Breast epithelium (tissue), 3 donors: ENCODE measurements at regions not wholly inside any gene's neighbourhood (a gene's known extent, or its start where the extent isn't known, plus 50 kb on each side); places are given as distances from the start of the nearest gene placed in this dataset.

Experiments used
- POLR2A ChIP-seq: fragments of 450-650 bp; IDR thresholded peaks from one replicate; pipeline ENCODE4 v1.6.1; 2016; ENCODE audit warnings: antibody characterized with exemption, mild to moderate bottlenecking, moderate library complexity
- POLR2AphosphoS5 ChIP-seq, 3 donors: sonication (generic); formaldehyde crosslinking; IDR thresholded peaks; one replicate each; pipeline ENCODE4 v1.6.1; 2017; ENCODE audit warnings: antibody characterized with exemption in 3 of 3
- TF ChIP-seq, protein P1 (sequence below), 3 donors: fragments of 450-650 bp; IDR thresholded peaks; one replicate each; pipeline ENCODE4 v1.5.1; 2016 to 2017; ENCODE audit warnings: antibody characterized with exemption in 3 of 3, mild to moderate bottlenecking in 3 of 3, moderate library complexity in 3 of 3

- TF ChIP-seq, protein P1, sequence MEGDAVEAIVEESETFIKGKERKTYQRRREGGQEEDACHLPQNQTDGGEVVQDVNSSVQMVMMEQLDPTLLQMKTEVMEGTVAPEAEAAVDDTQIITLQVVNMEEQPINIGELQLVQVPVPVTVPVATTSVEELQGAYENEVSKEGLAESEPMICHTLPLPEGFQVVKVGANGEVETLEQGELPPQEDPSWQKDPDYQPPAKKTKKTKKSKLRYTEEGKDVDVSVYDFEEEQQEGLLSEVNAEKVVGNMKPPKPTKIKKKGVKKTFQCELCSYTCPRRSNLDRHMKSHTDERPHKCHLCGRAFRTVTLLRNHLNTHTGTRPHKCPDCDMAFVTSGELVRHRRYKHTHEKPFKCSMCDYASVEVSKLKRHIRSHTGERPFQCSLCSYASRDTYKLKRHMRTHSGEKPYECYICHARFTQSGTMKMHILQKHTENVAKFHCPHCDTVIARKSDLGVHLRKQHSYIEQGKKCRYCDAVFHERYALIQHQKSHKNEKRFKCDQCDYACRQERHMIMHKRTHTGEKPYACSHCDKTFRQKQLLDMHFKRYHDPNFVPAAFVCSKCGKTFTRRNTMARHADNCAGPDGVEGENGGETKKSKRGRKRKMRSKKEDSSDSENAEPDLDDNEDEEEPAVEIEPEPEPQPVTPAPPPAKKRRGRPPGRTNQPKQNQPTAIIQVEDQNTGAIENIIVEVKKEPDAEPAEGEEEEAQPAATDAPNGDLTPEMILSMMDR (IDR thresholded peaks at IDR 0.05), result no peak
- no peak for TF ChIP-seq POLR2A
- TF ChIP-seq POLR2AphosphoS5 (IDR thresholded peaks at IDR 0.05), result no peak
These were observed 220.4 kb downstream of the ATP23 start for GRCh38 chr12:58161773-58162172.
